Osteocyte (in vitro differentiated cells): ENCODE measurements at regions not wholly inside any gene's neighbourhood (a gene's known extent, or its start where the extent isn't known, plus 50 kb on each side); places are given as distances from the start of the nearest gene placed in this dataset.

Experiments used
- DNase-seq: peaks from one replicate; pipeline ENCODE4 v3.0.0; 2021; ENCODE audit warnings: mixed read lengths; ENCODE audit not compliant: unreplicated experiment; ENCODE audit errors: extremely low spot score
- H3K27ac Mint-ChIP-seq: one replicate; pipeline ENCODE4 v1.8.0; 2021; ENCODE audit warnings: mild to moderate bottlenecking, mixed read lengths; ENCODE audit not compliant: unreplicated experiment
- H3K27me3 Mint-ChIP-seq: one replicate; pipeline ENCODE4 v1.8.0; 2021; ENCODE audit warnings: mixed read lengths; ENCODE audit not compliant: unreplicated experiment
- H3K36me3 Mint-ChIP-seq: one replicate; pipeline ENCODE4 v1.8.0; 2021; ENCODE audit warnings: mixed read lengths; ENCODE audit not compliant: unreplicated experiment
- H3K4me1 Mint-ChIP-seq: one replicate; pipeline ENCODE4 v1.8.0; 2021; ENCODE audit warnings: mixed read lengths; ENCODE audit not compliant: unreplicated experiment
- H3K4me3 Mint-ChIP-seq: one replicate; pipeline ENCODE4 v1.8.0; 2021; ENCODE audit warnings: mild to moderate bottlenecking, moderate library complexity, mixed read lengths; ENCODE audit not compliant: unreplicated experiment
- H3K9me3 Mint-ChIP-seq: one replicate; pipeline ENCODE4 v1.8.0; 2021; ENCODE audit warnings: mixed read lengths; ENCODE audit not compliant: unreplicated experiment
- CTCF ChIP-seq: fragments of 200-600 bp; sonication (generic); IDR thresholded peaks from 2 replicates; pipeline ENCODE4 v1.5.0; 2021; ENCODE audit warnings: antibody characterized with exemption, mild to moderate bottlenecking, moderate library complexity

DNA sequence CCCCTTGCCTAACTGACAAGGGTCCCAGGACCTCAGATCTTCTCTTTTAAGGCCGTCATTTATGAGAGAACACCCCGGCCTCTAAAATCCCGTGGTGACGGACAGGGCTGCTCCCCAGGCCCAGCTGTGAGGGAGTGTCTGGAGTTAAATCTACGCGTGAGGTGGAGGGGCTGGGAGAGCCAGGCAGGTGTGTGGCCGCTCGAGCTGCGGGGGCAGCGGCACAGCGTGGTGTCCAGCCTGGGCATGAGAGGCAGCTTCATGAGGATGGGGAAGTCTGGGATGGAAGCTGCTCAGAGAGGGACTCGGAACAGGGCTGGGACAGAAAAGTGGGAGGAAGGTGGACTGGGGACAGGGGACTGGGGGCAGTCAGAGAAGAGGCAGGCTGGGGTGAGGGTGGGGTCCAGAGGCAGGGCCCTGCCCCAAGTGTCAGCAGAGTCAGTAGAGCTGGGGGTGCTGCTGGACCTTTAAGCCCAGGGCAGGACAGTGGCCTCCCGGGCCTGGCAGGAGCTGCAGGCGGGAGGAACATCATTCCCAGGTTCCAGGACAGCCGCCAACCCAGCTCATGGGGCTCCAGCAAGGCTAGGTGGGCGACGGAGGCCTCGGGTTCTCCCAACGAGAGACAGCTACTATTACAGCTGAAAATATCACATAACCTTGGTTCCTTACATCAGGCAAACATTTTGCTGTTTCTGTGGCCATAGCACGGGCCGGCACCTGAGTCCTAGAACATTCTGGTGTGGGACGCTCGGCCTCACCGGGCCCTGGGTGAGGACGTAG lies 55.2 kb downstream of the JAKMIP3 start:
- no peaks in the 10 kb centered on the region for H3K36me3 Mint-ChIP-seq
- H3K4me1 Mint-ChIP-seq: peaks cover 3% of the 10 kb centered on the region
- TF ChIP-seq CTCF: no peak
- peaks cover 10% of the 10 kb centered on the region for H3K27me3 Mint-ChIP-seq
- H3K9me3 Mint-ChIP-seq: no peaks in the 10 kb centered on the region
- no peak for DNase-seq
- H3K4me3 Mint-ChIP-seq: no peak overlapping the region
- H3K27ac Mint-ChIP-seq: no peak overlapping the region

- Mint-ChIP-seq H3K4me1 (no peaks in the 10 kb centered on the region), H3K27ac (no peak overlapping the region), H3K4me3 (no peak overlapping the region), H3K36me3 (no peaks in the 10 kb centered on the region), H3K27me3 (peaks cover 10% of the 10 kb centered on the region), H3K9me3 (no peaks in the 10 kb centered on the region)
- no peak for TF ChIP-seq CTCF
- DNase-seq: no peak
Observed at GRCh38 chr10:132121511-132121830, 55.7 kb downstream of the JAKMIP3 start.

GRCh38 chr10:132122097-132122861 lies 56.5 kb downstream of the JAKMIP3 start:
- no peak for TF ChIP-seq CTCF
- no peak for DNase-seq
- Mint-ChIP-seq H3K4me1 (no peaks in the 10 kb centered on the region), H3K36me3 (no peaks in the 10 kb centered on the region), H3K27ac (no peak overlapping the region), H3K9me3 (no peaks in the 10 kb centered on the region), H3K4me3 (no peak overlapping the region), H3K27me3 (peaks cover 11% of the 10 kb centered on the region)

GRCh38 chr10:132122939-132123445 lies 57.2 kb downstream of the JAKMIP3 start:
- Mint-ChIP-seq H3K4me3 (no peak overlapping the region), H3K9me3 (peaks cover under 1% of the 10 kb centered on the region), H3K4me1 (no peaks in the 10 kb centered on the region), H3K27me3 (peaks cover 17% of the 10 kb centered on the region), H3K27ac (no peak overlapping the region), H3K36me3 (no peaks in the 10 kb centered on the region)
- no peak for DNase-seq
- TF ChIP-seq CTCF: no peak

- Mint-ChIP-seq H3K36me3 (peaks cover 4% of the 10 kb centered on the region), H3K4me3 (no peak overlapping the region), H3K27me3 (peaks cover 21% of the 10 kb centered on the region), H3K4me1 (no peaks in the 10 kb centered on the region), H3K27ac (no peak overlapping the region), H3K9me3 (peaks cover 4% of the 10 kb centered on the region)
- TF ChIP-seq CTCF: no peak
- no peak for DNase-seq
Observed at GRCh38 chr10:132123606-132124005, 57.9 kb downstream of the JAKMIP3 start.
